ENCODE measurements at regions not wholly inside any gene's neighbourhood (a gene's known extent, or its start where the extent isn't known, plus 50 kb on each side); places are given as distances from the start of the nearest gene placed in this dataset.
"Not testable (repeated sequence)": the region's sequence is repeated elsewhere in the genome, so short reads cannot be mapped to it uniquely, and the experiment has no call there.

DNA sequence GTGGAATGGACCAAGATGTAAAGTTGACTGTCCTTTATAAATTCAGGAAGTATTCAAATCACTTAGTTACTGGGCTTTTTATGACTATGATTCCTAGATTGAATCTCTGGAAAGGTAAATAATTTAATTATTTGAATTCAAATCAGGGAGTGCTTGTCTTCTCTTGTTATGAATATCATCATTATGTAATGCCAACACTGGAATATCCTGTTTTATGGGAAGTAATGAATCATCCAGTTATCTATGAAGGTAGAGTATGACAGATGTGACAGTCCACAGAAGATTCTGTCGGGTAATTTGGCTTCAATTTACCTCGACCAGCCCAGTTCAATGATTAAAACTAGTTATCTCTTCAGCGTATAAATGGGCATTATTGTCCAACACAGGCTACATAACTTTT, 141.0 kb upstream of the NUDT12 start:
- no peak for DNase-seq

DNA sequence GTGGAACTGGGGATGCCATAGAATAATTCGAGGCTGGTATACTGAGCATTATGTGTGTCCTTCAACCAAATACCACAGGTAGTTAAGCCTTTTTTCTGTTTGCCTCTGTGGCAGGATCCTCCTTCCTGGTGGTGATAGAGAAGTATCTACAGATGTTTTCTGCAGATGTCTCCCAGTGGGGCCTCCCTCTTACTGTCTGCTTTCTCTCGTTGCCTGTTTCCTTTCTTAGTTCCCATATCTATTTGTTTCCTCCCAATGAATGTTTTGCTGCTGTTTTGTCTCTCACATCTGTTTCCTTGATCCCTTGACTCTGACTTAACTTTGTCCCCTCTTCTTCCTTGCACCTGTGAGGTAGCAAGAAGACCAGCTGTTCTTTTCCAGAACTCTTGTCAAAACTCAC, 130.9 kb upstream of the NUDT12 start:
- no peak for DNase-seq

DNA sequence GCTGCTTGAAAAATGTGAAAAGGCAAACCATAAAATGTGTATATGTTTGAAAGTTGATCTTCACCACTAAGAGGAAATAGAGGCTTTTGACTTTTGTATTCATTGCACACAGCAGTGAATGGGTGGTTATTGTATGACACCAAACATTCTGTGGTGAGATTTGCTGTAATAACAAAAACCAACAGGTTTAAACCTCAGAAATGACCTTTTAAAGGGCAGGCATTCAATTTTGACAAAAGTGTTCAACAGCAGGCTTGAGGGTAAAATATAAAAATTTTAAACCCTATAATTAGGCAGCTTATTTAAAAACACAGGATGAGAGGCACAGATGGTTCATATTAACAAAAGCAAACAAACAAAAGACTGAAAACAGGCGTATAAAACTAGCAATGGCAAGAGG, 128.1 kb upstream of the NUDT12 start:
- DNase-seq, result no peak

DNA sequence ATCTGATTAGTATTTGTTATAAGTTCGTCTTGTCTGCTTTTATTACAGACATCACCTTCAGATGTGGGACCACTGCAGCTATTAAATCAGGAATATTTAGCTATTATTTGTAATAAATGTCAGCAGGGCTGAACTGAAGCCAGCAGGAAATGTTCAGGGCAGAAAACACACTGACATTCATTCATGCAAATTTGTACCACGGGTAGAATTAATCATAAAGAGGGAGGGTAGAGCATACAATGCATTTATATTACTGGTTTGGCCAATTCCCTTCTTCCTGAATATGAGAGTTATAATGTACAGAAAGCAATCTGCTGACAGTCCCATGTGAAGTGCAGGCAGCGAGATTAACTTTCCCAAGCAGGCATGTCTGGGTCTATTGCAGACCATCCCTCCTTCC, 117.3 kb upstream of the NUDT12 start:
- DNase-seq, result no peak

DNA sequence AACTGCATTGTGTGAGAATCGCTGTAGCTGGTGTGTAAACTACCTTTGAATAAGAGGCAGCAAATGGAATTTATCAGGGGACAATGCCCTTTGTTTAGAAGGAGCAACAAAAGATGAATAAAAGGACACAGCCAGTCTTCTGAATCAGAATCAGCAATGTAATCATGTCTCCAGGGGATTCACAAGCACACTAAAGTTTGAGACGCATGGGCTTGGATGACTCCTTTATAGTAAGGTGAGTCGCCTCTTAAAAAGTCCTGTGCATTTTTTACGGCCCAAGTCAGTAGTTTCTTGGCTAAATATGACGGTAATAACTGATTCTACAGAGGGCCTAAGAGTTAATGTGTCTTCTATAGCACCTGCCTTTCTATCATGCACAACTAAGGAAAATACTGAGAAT, 113.6 kb upstream of the NUDT12 start:
- not testable (repeated sequence) for DNase-seq

DNA sequence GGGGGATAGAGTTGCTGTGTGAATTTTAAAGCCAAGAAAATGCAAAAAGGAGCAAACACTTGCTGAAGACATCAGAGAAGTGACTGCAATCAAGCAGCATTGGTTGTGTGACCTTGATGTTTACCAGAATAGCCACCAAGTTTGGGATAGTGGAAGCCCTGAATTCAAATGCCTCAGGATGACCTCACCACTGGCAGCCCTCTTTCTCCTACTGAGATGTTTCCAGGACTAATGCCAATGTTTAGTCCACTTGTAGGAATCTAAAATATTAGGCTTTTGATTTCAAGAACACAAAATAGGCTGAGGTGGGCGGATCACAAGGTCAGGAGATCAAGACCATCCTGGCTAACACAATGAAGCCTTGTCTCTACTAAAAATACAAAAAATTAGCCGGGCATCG, 112.2 kb upstream of the NUDT12 start:
- DNase-seq, result no peak

DNA sequence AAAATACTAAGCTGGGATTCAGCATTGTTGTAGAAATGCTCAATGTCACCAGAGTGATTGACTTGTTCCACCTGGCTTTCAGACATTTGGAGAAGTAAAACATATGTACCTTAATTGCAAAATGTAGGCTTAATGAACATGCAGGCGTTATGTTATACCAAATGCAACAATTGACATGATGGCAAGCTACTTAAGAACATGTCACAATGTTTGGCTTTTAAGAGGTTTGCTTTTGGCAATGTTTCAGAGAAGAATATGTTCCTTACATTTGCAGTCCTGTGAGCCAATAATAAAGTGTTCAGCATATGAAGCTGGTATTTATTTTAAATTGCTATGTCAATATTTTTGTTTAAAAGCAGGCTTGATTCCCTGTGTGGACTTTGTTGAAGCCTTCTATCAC, 111.7 kb upstream of the NUDT12 start:
- no peak for DNase-seq

DNA sequence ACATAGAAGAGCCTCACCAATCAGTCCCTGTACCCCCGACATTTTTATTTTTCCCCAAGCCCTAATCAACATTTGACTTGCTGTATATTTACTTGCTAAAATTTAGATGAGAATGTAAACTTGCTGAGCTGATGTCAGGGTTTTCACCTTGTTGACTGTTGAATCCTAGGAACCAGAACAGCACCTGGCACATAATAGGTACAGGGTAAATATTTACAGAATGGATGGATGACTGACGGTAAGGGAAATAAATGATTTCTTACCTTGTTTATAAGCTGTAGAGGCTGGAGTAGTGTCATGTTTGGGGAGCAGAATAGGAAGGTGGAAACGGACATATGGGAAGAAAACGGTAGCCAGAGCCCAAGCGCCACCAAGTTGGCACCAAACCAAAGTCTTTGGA, 107.0 kb upstream of the NUDT12 start:
- DNase-seq, result no peak

DNA sequence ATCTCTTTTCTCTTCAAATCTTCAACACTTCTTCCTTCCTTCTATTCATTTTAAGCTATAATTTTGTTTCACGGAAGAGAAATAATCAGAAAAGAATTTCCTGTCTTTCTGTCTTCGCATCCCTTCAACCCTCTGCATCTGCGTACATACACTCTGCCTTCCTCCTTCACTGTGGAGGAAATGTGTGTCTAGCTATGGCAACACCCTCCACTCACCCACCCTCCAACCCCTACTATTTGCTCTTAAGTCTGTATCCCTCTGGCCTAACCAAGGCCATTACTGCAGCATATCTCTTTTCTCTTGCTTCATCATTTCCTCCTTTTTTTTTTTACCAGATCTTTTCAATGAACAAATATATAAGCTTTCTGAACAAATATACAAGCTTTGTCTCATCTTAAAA, 105.7 kb upstream of the NUDT12 start:
- DNase-seq, result no peak

DNA sequence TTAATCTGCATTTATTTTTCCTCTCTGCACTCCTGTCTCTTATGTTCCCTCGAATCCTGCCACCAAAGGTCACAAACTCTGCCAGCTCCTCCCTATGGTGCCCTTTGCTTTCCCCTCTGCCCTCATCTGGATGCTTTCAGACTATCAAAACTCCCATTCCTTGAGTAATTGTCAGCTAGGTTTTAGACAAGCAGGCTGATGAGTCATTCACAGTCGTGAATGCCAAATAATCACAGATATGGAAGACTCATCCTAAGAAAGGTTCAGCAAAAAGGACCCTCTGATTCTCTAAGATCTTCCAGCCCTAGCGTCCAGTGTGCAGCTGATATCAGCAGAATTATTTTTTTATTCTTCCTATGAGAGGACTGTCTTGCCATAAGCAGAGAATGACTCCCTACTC, 104.5 kb upstream of the NUDT12 start:
- no peak for DNase-seq

DNA sequence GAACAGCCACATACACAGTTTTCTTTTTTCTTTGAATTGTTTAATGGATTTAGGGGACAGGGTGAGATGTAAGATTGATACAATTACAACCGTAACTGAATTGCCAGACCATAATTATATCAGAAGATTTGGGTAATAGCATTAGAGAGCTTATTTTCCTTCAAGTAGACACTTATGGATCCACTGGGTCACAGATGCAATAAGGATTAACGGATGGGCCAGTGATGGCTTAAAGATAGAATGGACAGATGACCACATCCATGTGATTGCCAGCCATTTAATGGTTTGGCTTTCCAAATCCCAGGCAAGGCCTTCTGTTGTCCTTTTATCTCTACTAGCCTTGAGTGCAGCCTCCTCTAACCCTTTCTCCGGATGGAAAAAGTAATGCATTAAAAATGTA, 94.7 kb upstream of the NUDT12 start:
- DNase-seq, result no peak

DNA sequence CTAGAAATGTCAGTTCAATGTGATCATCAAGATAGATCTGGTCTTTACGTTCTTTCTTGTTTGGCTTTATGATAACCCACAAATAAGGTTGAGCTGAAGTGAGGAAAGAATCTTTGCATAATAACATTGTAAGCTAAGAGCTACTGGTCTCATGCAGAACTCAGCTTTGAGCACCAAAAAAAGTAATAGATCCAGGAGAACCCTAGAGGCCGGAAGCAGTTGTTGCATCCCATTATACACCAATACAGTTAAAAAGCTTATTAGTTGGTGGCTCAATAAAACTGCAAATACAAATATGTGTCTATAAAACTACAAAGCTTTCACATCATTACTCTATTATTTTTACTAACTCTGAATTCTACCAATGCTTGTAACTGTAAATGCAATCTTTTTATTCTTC, 85.5 kb upstream of the NUDT12 start:
- no peak for DNase-seq

DNA sequence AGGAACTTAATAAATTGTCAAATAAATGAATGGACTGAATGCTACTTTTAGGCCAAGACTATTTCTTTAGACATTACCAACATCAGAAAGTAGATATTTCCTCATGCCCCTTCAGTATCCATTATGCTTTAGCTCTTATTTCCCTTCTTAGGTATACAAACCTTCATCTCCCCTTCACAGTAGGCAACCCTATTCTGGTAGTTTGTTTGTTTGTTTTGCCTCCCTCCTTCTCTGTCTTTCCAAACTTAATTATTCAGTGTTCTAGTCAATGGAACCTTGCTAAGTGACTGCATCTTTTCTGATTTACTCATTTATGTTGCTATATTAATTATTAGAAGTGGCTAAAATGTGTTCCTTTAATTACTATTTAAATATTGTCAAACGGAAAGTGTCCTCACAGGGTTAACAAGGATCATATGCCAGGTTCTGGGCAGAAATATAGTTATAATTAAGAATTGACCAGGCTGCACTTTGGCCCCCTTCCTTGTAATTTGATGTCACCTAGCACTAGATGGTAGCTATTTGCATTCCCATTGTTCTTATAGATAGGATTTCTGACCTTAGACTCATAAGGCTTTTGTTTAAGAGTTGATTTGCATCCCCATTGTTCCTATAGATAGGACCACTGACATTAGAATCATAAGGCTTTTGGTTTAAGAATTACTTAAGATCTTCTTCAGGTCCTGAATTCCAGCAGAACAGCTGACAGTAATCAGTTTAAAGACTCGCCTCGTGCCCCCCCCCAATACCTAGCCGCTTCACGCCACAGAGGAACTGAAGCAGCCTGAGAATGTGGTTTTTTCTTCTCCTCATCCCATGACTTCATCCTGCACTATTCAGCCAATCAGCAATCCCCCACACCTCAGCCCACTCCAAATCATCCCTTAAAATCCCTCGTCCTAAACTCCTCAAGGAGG, 84.4 kb upstream of the NUDT12 start:
- no peak for DNase-seq

DNA sequence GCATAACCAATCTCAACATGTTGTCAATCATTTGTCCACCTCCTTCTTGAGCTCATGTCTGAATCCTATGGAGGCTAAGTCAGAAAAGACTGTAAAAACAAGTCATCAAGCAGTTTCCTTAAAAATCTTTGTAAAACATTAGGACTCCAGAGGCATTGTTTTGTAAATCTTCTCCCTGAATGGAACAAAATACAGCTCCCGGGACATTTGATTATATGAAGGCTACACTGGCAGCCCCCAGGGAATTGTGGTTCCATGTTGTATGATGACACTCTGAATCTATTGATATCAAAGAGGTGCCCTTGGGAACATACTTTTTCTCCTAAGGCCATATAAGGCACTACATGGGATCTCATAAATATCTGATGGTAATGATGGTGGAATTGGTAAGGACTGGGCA, 83.2 kb upstream of the NUDT12 start:
- no peak for DNase-seq

DNA sequence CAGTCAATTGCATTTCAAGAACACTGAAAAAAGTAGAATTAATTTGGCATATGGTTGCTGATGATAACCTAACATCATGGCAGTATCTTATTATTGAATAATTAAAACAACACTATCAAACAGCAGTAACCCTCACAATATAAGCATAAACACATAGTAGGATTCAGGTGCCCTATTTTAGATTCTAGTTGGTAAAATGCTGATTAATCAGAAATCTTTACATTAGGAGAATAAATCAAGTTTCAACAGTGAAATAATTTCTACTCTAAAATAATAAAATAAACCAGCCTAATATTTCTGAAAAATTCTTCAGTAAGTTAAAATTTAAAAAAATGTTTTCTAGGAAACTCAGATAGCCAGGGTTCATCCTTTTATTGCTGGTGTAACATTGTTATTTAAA, 76.4 kb upstream of the NUDT12 start:
- DNase-seq, result no peak

DNA sequence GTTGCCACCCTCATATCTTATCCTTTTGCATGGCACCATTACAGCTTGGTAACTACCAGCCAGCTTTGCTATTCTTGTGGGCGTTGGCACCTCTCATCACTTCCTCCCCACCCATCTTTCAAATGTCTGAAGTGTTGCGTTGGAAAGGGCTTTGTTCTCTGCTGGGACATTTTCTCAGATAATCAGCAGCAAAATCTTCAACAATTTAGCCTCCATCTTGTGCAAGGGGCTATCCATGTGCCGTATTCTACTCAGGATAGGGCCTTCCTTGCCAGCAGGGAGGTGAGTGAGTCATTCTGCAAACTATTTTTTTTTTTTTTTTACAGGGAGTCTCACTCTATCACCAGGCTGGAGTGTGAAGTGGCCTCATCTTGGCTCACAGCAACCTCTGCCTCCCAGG, 62.1 kb upstream of the NUDT12 start:
- no peak for DNase-seq

DNA sequence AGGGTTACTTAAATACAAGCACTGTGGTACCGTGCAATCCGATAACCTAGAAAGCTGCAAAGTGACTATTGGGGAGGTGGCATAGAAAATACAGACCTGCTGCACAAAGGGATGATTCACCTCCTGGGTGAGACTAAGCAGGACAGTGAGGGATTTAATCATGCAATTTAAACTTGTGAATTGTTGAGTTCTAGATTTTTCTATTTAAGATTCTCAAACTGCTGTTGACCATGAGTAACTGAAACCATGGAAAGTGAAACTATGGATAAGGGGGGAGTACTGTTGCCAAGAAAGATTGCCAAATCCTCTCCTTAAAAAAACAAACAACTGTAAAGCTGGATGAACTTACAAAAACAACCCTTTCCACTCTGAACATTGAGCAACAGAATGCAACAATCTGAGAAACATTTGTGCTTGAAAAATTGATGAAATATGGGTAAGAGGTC, 61.5 kb upstream of the NUDT12 start:
- DNase-seq, result no peak

DNA sequence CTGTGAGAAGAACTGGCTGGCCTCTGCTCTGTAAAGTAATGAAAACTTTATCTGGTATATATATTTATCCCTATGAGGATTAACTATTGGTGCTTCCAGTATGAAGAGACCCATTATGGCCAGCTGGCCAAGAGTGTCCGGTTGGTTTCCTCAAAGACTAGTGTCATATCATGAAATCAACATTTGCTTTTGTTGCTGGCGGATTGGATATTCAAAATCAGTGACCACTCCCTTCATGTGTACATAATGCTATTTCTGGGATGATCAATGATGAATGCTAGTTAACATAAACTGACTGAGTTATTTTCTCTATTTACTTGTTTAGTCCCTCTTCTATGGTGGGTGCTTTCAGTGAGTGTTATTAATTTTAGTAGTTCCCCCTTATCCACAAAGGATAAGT, 60.8 kb upstream of the NUDT12 start:
- no peak for DNase-seq

DNA sequence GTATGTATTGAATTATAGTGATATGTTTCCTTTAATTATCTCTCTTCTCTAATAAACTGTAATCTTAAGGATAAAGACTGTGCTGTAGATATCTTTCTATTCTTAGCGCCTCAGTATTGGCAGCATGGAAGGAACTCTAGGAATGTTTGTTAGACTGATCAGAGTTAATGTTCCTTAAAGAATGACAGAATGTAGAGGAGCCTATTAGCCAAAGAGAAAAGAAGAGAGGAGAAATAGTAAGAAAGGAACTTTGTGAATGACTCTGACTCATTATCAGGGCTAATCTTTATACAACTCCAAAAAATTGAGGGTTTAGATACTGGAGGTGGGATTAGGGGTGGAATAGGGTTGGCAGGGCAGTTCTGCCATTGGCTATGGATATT, 59.0 kb upstream of the NUDT12 start:
- DNase-seq, result no peak

DNA sequence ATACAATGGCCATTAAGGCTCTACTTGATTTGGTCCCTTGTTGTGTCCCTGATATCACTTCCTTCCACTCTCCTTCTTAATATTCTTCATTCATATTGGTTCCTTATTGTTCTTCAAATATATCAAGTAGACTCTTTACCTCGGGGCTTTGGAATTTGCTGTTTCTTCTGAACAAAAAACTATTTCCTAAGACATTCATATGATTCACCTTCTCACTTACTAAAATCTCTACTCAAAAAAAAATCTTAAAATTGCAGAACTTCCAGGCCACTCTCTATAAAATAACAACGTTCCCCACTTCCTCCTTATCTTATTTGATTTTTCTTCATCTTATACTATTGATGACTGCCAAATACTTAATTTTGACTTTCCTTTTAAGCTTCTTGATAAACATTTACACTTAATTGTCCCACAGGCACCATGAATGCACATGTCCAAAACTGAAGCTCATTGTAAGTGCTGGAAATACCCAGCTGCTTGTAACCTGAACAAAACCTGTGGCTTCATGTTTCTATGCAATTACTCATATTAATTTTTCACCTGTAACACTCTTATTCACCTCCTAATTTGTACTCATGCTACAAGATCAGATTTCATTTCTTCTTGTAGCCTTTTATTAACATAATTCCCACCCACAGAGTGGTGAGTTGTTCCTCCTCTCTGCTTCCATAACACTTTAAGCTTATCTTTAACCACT, 58.4 kb upstream of the NUDT12 start:
- no peak for DNase-seq

DNA sequence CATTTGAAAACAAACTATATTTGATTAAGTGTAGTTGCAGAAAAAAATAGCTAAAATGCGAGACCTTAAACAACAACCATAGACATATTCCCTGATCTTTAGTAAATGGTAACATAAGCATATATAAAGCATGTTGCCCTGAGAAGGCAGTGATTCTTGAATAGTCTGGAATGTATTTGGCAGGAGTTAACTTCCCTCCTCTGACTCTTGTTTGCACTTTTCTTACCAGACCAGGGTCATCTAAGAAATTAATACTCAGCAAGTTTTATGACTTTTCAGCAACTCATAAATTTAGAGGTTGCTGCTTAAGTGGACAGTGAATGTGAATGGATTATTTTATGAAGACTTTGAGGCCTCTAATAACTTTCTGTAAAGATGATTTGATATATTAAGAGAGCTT, 55.3 kb upstream of the NUDT12 start:
- no peak for DNase-seq

DNA sequence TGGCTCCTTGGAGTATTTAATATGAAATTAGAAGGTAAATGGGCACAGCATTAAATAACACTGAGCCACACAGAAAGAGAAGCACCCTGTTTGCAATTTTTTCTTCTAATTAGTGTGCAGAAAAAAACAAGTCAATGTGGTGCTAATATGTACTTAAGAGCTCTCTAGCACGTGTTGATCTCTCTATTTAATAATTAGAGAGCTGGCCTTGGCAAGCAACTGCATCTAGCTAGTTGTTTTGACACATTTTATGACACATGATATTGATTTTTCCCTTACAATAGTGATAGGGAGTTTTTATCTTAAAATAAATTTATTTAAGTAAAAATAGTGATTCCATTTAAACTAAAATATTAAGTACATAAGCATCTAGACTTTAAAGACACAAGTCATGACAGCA, 54.5 kb upstream of the NUDT12 start:
- DNase-seq, result no peak

DNA sequence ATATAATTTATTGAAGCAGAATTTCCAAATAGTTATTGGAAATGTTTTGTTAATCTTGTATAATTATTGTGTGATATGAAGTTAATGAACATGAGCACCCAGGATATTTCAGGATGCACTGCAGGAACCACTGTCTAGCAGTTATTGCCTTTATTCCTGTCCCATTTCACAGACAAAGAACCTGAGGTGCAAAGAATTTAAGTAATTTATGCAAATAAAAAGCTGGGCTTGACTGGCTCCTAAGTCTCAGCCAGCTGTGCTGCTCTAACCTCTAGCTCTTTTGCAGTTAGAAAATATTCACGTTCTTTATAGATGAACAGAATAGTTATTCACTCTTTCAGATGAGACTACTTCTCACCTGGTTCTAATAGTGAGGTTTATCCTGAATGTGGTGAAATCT, 50.0 kb upstream of the NUDT12 start:
- DNase-seq, result no peak

Measured in CD4-positive, alpha-beta T cell treated with Interleukin-4 for 4 hours (primary cell).